GM18499 (cell line): ENCODE measurements at regions not wholly inside any gene's neighbourhood (a gene's known extent, or its start where the extent isn't known, plus 50 kb on each side); places are given as distances from the start of the nearest gene placed in this dataset.
"Not testable (repeated sequence)": the region's sequence is repeated elsewhere in the genome, so short reads cannot be mapped to it uniquely, and the experiment has no call there.

Source experiments
- ATAC-seq: cut with Tn5 transposase; IDR thresholded peaks from one replicate; pipeline ENCODE4 v1.9.1; 2021; ENCODE audit warnings: moderate number of reproducible peaks; ENCODE audit not compliant: insufficient read depth, unreplicated experiment

GRCh38 chr3:144429719-144430121, 458.1 kb downstream of the DIPK2A start:
- peak; percentile 84 for ATAC-seq

GRCh38 chr3:144431134-144431533, 459.5 kb downstream of the DIPK2A start:
- peak; percentile 47 for ATAC-seq

GRCh38 chr3:144433006-144433405, 461.4 kb downstream of the DIPK2A start:
- ATAC-seq = no peak

GRCh38 chr3:144437989-144438388, 466.4 kb downstream of the DIPK2A start:
- ATAC-seq = no peak

- ATAC-seq = no peak
Measured at GRCh38 chr3:144444061-144444460, 472.4 kb downstream of the DIPK2A start.

DNA sequence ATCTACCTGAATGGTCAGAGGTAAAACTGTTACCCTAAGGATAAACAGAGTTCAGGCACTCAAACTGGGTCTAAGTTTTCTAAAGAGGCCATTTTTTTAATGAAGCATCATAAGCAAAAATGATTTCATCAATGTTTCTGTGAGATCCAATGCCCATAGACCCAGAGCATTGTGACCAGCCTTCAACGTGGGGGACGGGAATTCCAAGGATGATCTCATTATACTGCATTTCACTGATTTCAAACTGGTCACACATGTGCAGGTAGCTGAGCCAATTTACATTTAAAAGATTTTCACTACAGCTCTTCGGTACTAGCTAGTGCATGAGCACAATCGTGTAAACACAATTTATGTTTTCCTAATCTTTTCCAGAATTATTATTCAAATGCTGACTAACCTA, 472.9 kb downstream of the DIPK2A start:
- ATAC-seq = no peak

DNA sequence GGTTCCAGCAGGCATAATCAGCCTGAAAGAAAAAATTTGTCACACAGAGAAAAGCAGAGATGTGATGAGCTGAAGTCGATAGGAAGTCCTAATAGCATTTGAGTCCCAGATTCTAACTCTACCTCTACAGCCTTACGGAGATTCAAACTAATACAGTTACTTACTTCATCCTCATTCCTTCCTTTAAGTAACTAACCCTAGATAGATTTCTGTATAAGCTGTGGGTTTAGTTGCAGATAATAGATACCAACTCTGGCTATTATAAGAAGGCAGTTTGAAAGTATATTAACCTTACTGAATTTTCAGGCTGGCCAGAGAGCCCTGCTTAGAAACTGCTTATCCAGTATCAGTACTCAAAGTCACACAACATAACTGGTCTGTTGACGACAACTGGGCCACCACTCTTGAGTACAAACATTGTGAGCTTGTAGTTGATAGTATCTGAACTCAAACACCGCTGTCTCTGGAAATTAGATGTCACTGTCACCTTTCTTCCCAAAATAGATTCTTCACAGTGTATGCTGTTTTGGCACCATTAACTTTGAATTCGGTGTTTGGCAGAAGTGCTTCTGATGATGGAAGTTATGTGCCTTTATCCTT, 484.3 kb downstream of the DIPK2A start:
- ATAC-seq = no peak

- ATAC-seq = no peak
Measured at GRCh38 chr3:144457758-144458157, 486.1 kb downstream of the DIPK2A start.

DNA sequence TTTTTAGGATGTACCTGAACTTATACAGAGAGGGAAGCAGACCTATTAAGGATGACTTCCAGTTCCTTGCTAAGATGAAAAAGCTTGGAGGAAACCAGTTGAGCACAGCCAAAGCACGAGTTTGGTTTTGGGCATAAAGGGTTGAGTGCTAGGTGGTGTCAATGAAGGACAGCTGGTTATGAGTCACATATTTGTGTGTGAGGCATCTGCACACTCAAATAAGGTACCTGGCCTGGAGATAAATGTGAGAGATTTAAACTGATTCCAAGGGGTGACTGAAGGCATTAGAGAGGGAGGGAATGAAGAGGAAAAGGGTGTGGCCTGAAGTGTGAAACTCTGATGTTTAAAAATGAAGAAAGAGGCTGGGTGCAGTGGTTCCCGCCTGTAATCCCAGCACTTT, 486.7 kb downstream of the DIPK2A start:
- ATAC-seq = no peak

- no peak for ATAC-seq
Measured at GRCh38 chr3:144462337-144462736, 490.7 kb downstream of the DIPK2A start.

- no peak for ATAC-seq
Measured at GRCh38 chr3:144463911-144464310, 492.3 kb downstream of the DIPK2A start.

GRCh38 chr3:144466114-144466513, 494.5 kb downstream of the DIPK2A start:
- ATAC-seq = no peak

GRCh38 chr3:144466540-144466939, 494.9 kb downstream of the DIPK2A start:
- ATAC-seq = no peak

GRCh38 chr3:144470666-144471065, 499.0 kb downstream of the DIPK2A start:
- ATAC-seq = no peak

GRCh38 chr3:144477593-144477992, 506.0 kb downstream of the DIPK2A start:
- no peak for ATAC-seq

- no peak for ATAC-seq
Measured at GRCh38 chr3:144480416-144480919, 508.8 kb downstream of the DIPK2A start.

DNA sequence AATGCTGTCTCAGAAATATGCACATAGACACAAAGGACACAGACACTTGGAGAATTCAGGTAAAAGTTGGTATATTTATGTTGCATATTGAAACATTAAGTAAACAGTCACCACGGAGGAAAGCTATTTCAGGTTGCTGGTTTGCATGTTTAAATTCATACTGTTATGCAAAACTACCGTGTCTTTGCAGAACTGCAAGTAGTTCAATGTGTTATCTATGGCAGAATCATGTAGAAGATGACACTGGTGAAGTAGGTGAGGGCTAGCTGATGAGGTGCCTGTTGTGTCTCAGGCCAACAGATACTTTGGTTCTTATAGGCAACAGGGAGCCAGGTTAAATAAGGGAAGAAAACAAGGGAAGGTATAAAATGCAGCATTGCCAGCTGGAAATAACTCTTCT, 511.3 kb downstream of the DIPK2A start:
- ATAC-seq = no peak

DNA sequence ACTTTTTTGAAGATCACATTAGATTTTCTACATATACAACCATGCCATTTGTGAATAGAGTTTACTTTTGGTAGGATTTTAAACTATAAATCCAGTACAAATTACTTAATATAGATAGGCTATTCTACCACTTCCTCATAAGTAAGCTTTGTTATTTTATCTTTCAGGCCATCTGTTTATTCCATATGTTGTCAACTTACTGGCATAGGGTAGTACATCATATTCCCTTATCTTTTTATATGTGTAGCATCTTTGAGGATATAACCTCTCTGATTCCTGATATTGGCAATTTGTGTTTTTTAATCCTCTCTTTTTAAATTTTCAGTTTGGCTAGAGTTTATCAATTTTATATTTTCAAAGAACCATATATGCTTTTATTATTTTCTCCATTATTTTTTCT, 515.4 kb downstream of the DIPK2A start:
- ATAC-seq = no peak

DNA sequence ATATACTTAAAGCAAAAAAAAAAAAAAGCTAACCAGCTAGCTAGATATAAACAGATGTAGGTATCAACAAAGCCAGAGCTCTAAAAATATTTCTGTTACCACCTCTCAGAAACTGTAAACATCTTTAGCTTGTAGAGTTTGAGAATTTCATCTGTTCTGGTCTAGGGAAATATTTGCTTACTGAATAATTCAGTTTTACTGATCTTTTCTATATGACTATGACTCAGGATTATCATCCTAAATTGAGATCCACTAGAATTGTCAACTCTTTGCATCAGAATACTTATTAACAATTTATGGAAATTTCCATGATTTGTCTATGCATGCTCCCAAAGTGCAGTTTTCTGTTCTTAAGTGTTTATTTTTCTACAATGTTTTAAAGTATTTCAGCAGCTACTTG, 517.3 kb downstream of the DIPK2A start:
- ATAC-seq = no peak

- ATAC-seq = no peak
Measured at GRCh38 chr3:144491333-144491732, 519.7 kb downstream of the DIPK2A start.

GRCh38 chr3:144494651-144495050, 523.0 kb downstream of the DIPK2A start:
- ATAC-seq = not testable (repeated sequence)

DNA sequence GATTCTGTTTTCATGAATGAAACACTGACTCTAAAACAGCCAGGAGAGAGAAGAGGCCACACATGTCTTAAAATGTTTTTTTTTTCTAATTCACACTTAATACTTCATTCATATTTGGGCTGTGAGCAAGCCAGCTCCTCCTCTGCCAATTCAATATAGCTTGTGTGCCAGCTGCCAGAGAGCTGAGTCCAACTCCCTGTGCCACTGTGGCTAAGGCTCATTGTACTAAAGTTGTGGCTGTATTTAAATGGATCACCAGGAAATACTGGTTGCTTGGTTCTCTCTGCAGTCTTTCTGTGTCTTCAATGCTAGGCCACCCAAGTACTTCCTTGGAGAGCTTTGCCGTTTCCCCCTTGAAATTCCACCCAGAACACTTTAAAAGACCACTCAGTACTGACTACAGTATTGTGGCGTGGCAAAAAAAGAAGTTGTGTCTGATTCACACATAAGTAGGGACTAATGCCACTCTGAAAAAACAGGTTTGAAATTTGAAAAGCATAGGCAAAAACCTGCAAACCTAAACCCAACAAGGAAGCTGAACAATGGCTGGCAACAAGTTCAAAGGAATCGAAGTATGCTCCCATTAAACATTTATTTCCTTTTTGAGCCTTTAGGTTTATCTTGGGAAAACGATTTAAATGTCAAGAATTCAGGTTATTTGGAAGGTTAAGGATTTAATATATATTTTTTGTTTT, 524.7 kb downstream of the DIPK2A start:
- no peak for ATAC-seq
